H9 (cell line): ENCODE measurements at regions not wholly inside any gene's neighbourhood (a gene's known extent, or its start where the extent isn't known, plus 50 kb on each side); places are given as distances from the start of the nearest gene placed in this dataset.

Experiments used
- DNase-seq: peaks from one replicate; pipeline ENCODE4 v3.0.0-alpha.2; 2017
- H2AFZ ChIP-seq: one replicate; pipeline ENCODE4 v1.6.1; 2013; ENCODE audit warnings: mild to moderate bottlenecking, low read length, control low read depth, moderate library complexity
- H2AK5ac ChIP-seq: 2 replicates; pipeline ENCODE4 v1.6.1; 2013; ENCODE audit warnings: low read length, control low read depth, mixed read lengths; ENCODE audit not compliant: insufficient read length
- H2BK120ac ChIP-seq: one replicate; pipeline ENCODE4 v1.6.1; 2013; ENCODE audit warnings: low read depth, mild to moderate bottlenecking, low read length, control low read depth, inconsistent platforms; ENCODE audit not compliant: poor library complexity, severe bottlenecking
- H2BK12ac ChIP-seq: 2 replicates; pipeline ENCODE4 v1.6.1; 2013; ENCODE audit warnings: low read length, control low read depth, mixed read lengths, low read depth; ENCODE audit not compliant: insufficient read length
- H2BK15ac ChIP-seq: 2 replicates; pipeline ENCODE4 v1.6.1; 2013; ENCODE audit warnings: low read depth, low read length, control low read depth
- H2BK20ac ChIP-seq: one replicate; pipeline ENCODE4 v1.6.1; 2013; ENCODE audit warnings: low read depth, mild to moderate bottlenecking, low read length, control low read depth, inconsistent platforms; ENCODE audit not compliant: poor library complexity, severe bottlenecking
- H2BK5ac ChIP-seq: 2 replicates; pipeline ENCODE4 v1.6.1; 2013; ENCODE audit warnings: low read length, control low read depth, mixed read lengths; ENCODE audit not compliant: insufficient read length
- H3K14ac ChIP-seq: 2 replicates; pipeline ENCODE4 v1.6.1; 2013; ENCODE audit warnings: low read length, control low read depth; ENCODE audit not compliant: insufficient read depth
- H3K18ac ChIP-seq: 2 replicates; pipeline ENCODE4 v1.6.1; 2013; ENCODE audit warnings: low read depth, mild to moderate bottlenecking, mixed read lengths, low read length, control low read depth; ENCODE audit not compliant: insufficient read length
- H3K23ac ChIP-seq: 2 replicates; pipeline ENCODE4 v1.6.1; 2013; ENCODE audit warnings: low read length, control low read depth, mixed read lengths, low read depth; ENCODE audit not compliant: insufficient read length
- H3K23me2 ChIP-seq: 2 replicates; pipeline ENCODE4 v1.6.1; 2013; ENCODE audit warnings: low read depth, mild to moderate bottlenecking, mixed read lengths, low read length, control low read depth; ENCODE audit not compliant: insufficient read length, poor library complexity, severe bottlenecking
- H3K27ac ChIP-seq: 2 replicates; pipeline ENCODE4 v1.5.1; 2013; ENCODE audit warnings: low read length, control low read depth, mixed read lengths, low read depth; ENCODE audit not compliant: insufficient read length
- H3K27me3 ChIP-seq: 2 replicates; pipeline ENCODE4 v1.6.1; 2013; ENCODE audit warnings: low read length, control low read depth, inconsistent platforms; ENCODE audit not compliant: insufficient read depth
- H3K4ac ChIP-seq: 2 replicates; pipeline ENCODE4 v1.6.1; 2013; ENCODE audit warnings: low read depth, mild to moderate bottlenecking, control low read depth, inconsistent platforms, low read length, moderate library complexity
- H3K4me1 ChIP-seq: 2 replicates; pipeline ENCODE4 v1.6.1; 2013; ENCODE audit warnings: low read length, control low read depth, inconsistent platforms; ENCODE audit not compliant: insufficient read depth
- H3K4me2 ChIP-seq: 2 replicates; pipeline ENCODE4 v1.6.1; 2013; ENCODE audit warnings: low read length, control low read depth, mixed read lengths; ENCODE audit not compliant: insufficient read length, insufficient read depth
- H3K56ac ChIP-seq: 2 replicates; pipeline ENCODE4 v1.6.1; 2013; ENCODE audit warnings: low read depth, mild to moderate bottlenecking, mixed read lengths, low read length, control low read depth; ENCODE audit not compliant: insufficient read length
- H3K79me1 ChIP-seq: 2 replicates; pipeline ENCODE4 v1.6.1; 2013; ENCODE audit warnings: low read depth, mild to moderate bottlenecking, moderate library complexity, low read length, control low read depth, inconsistent platforms; ENCODE audit not compliant: insufficient read depth, poor library complexity, severe bottlenecking
- H3K79me2 ChIP-seq: 2 replicates; pipeline ENCODE4 v1.6.1; 2013; ENCODE audit warnings: low read length, control low read depth, inconsistent platforms; ENCODE audit not compliant: insufficient read depth
- H3K9ac ChIP-seq: 2 replicates; pipeline ENCODE4 v1.6.1; 2013; ENCODE audit warnings: low read length, control low read depth, mixed read lengths; ENCODE audit not compliant: insufficient read length; ENCODE audit errors: extremely low read depth
- H3K9me3 ChIP-seq: one replicate; pipeline ENCODE4 v1.6.1; 2013; ENCODE audit warnings: low read depth, low read length, inconsistent platforms; ENCODE audit not compliant: control insufficient read depth
- H3T11ph ChIP-seq: one replicate; pipeline ENCODE4 v1.6.1; 2013; ENCODE audit warnings: mild to moderate bottlenecking, low read length, control low read depth, inconsistent platforms
- H4K20me1 ChIP-seq: one replicate; pipeline ENCODE4 v1.6.1; 2013; ENCODE audit not compliant: control insufficient read depth, insufficient read length, insufficient read depth
- H4K5ac ChIP-seq: 2 replicates; pipeline ENCODE4 v1.6.1; 2013; ENCODE audit warnings: low read depth, mild to moderate bottlenecking, mixed read lengths, low read length, control low read depth; ENCODE audit not compliant: insufficient read length
- H4K8ac ChIP-seq: replicated peaks from 2 replicates; pipeline ENCODE4 v1.6.1; 2013; ENCODE audit warnings: low read length, control low read depth, mixed read lengths, low read depth; ENCODE audit not compliant: insufficient read length
- H4K91ac ChIP-seq: 2 replicates; pipeline ENCODE4 v1.6.1; 2013; ENCODE audit warnings: low read depth, mild to moderate bottlenecking, moderate library complexity, mixed read lengths, low read length, control low read depth; ENCODE audit not compliant: insufficient read length
- H3K27ac Mint-ChIP-seq, 3 experiments: 2 replicates in 2 of 3; 3 replicates in 1 of 3; pipeline ENCODE4 v1.8.0; 2020 to 2021; ENCODE audit warnings: mixed read lengths in 3 of 3, mild to moderate bottlenecking in 1 of 3, moderate library complexity in 1 of 3
- H3K27me3 Mint-ChIP-seq: 2 replicates; pipeline ENCODE4 v1.8.0; 2021; ENCODE audit warnings: low read depth, mild to moderate bottlenecking, moderate library complexity, mixed read lengths
- H3K36me3 Mint-ChIP-seq, 3 experiments: 2 replicates in 2 of 3; 3 replicates in 1 of 3; pipeline ENCODE4 v1.8.0; 2020 to 2021; ENCODE audit warnings: low read depth in 3 of 3, mixed read lengths in 3 of 3; ENCODE audit not compliant: insufficient read depth in 1 of 3
- H3K4me1 Mint-ChIP-seq, 2 experiments: 2 replicates each; pipeline ENCODE4 v1.8.0; 2020; ENCODE audit warnings: mixed read lengths in 2 of 2
- H3K4me3 Mint-ChIP-seq, 2 experiments: 2 replicates in 1 of 2; 3 replicates in 1 of 2; pipeline ENCODE4 v1.8.0; 2020 to 2021; ENCODE audit warnings: mild to moderate bottlenecking in 2 of 2, mixed read lengths in 2 of 2, moderate library complexity in 1 of 2
- H3K9me3 Mint-ChIP-seq, 2 experiments: 2 replicates in 1 of 2; 3 replicates in 1 of 2; pipeline ENCODE4 v1.8.0; 2020; ENCODE audit warnings: mild to moderate bottlenecking in 2 of 2, mixed read lengths in 2 of 2, moderate library complexity in 1 of 2
- TF ChIP-seq, protein P1 (sequence below): fragments of 200-600 bp; sonication (generic); conservative IDR thresholded peaks from 3 replicates; pipeline ENCODE4 v1.8.0; 2021; ENCODE audit warnings: antibody characterized with exemption, mild to moderate bottlenecking

DNA sequence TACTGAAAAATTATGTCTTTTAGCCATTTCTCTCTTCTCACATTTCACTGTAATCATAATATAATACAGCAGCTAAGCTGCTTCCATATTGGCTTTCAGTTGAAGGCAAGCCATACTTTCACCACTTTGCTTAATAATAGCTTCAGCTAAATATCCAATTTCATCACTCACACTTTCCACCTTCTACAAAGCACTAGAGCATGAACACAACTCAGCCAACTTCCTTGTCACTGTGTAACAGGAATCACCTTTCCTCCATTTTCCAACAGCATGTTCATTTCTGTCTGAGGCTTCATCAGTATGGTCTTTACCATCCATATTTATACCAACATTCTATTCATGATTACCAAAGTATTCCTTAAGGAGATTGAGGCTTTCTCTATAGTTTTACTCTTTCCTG, 219.8 kb upstream of the CTSO start:
- no peak overlapping the region for H3K9ac ChIP-seq
- H3K9me3 Mint-ChIP-seq, result no peaks in the 10 kb centered on the region
- no peak overlapping the region for H2AK5ac ChIP-seq
- H4K91ac ChIP-seq, result no peak overlapping the region
- no peak for DNase-seq
- no peak overlapping the region for H2BK120ac ChIP-seq
- no peaks in the 10 kb centered on the region for H3K79me1 ChIP-seq
- H3K4me1 ChIP-seq, result no peaks in the 10 kb centered on the region; the same call in 1 of the 2 replicates
- H3K9me3 ChIP-seq, result no peaks in the 10 kb centered on the region
- H3K4me1 Mint-ChIP-seq, result peaks cover 14 to 24% of the 10 kb centered on the region in 2 experiments
- no peak overlapping the region for H3K18ac ChIP-seq
- no peak overlapping the region for H2BK20ac ChIP-seq
- H4K8ac ChIP-seq, result no peak overlapping the region
- H2BK5ac ChIP-seq, result no peak overlapping the region
- no peak overlapping the region for H3T11ph ChIP-seq
- no peaks in the 10 kb centered on the region for H3K27me3 Mint-ChIP-seq
- H4K20me1 ChIP-seq, result no peaks in the 10 kb centered on the region
- H3K79me2 ChIP-seq, result no peaks in the 10 kb centered on the region
- H3K23me2 ChIP-seq, result no peaks in the 10 kb centered on the region
- H2BK15ac ChIP-seq, result no peak overlapping the region
- no peak overlapping the region for H3K23ac ChIP-seq
- TF ChIP-seq, protein P1, sequence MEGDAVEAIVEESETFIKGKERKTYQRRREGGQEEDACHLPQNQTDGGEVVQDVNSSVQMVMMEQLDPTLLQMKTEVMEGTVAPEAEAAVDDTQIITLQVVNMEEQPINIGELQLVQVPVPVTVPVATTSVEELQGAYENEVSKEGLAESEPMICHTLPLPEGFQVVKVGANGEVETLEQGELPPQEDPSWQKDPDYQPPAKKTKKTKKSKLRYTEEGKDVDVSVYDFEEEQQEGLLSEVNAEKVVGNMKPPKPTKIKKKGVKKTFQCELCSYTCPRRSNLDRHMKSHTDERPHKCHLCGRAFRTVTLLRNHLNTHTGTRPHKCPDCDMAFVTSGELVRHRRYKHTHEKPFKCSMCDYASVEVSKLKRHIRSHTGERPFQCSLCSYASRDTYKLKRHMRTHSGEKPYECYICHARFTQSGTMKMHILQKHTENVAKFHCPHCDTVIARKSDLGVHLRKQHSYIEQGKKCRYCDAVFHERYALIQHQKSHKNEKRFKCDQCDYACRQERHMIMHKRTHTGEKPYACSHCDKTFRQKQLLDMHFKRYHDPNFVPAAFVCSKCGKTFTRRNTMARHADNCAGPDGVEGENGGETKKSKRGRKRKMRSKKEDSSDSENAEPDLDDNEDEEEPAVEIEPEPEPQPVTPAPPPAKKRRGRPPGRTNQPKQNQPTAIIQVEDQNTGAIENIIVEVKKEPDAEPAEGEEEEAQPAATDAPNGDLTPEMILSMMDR, result no peak
- H3K4ac ChIP-seq, result no peak overlapping the region
- no peak overlapping the region for H3K4me2 ChIP-seq
- no peak overlapping the region for H4K5ac ChIP-seq
- no peak overlapping the region for H3K27ac ChIP-seq
- H3K27ac Mint-ChIP-seq, result no peak overlapping the region; a peak in 2 of 7 replicates
- H3K14ac ChIP-seq, result no peak overlapping the region
- H3K56ac ChIP-seq, result no peak overlapping the region
- H3K27me3 ChIP-seq, result no peaks in the 10 kb centered on the region
- no peak overlapping the region for H2AFZ ChIP-seq
- H3K36me3 Mint-ChIP-seq, result no peaks in the 10 kb centered on the region
- H2BK12ac ChIP-seq, result no peak overlapping the region
- H3K4me3 Mint-ChIP-seq, result no peak overlapping the region
